Activated T-helper 1 cell treated with Interleukin-2 at 50 U/mL for 16 hours (primary cell): ENCODE measurements at regions not wholly inside any gene's neighbourhood (a gene's known extent, or its start where the extent isn't known, plus 50 kb on each side); places are given as distances from the start of the nearest gene placed in this dataset.
"Not testable (repeated sequence)": the region's sequence is repeated elsewhere in the genome, so short reads cannot be mapped to it uniquely, and the experiment has no call there.

Experiments
- DNase-seq: peaks from one replicate; pipeline ENCODE4 v3.0.0-alpha.2; 2020; ENCODE audit warnings: low read depth

- DNase-seq, result no peak
These were observed 96.5 kb upstream of the UBE2E2 start for GRCh38 chr3:23106666-23107065.

- DNase-seq, result no peak
These were observed 95.9 kb upstream of the UBE2E2 start for GRCh38 chr3:23107221-23107620.

GRCh38 chr3:23108451-23109057 lies 94.6 kb upstream of the UBE2E2 start:
- DNase-seq, result no peak

DNA sequence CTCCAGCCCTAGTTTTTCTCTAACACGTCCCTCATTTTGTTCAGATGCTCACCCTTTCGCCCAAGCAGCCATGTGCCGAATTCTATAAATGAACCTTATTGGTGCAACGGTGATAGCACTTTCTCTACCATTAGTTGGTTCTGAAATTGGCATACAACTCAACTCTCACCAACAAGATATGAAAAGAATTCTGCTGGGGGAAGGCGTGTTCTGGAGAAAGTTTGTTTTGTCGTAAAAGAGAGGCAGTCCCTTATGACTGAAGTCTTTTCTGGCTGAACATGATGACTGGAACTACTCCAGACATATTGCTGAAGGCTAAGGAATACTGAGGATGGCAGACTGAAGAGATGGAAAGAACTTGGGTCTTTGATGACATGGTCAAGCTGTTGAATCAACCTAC lies 91.8 kb upstream of the UBE2E2 start:
- DNase-seq, result no peak

GRCh38 chr3:23111797-23112196 lies 91.3 kb upstream of the UBE2E2 start:
- DNase-seq, result no peak

DNA sequence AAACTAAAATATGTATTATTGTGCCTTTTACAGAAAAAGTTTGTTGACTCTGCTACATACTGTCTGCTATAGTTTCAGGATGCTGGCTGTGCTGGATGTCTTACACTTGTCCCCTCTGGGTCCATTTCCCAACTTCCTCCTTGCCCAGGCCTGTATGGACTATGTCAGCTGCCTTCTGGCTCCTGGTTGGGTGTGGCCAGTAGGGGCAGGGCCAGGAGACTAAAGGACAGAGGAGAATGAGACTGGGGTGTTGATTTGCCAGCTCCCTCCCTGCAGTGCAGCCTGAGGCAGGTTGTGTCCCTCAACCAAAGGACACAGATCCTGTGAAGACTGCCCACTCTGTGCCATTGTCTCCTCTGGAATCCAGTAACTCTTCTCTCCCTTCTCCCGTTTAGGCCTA lies 90.6 kb upstream of the UBE2E2 start:
- no peak for DNase-seq

- DNase-seq, result no peak
These were observed 89.5 kb upstream of the UBE2E2 start for GRCh38 chr3:23113455-23114171.

DNA sequence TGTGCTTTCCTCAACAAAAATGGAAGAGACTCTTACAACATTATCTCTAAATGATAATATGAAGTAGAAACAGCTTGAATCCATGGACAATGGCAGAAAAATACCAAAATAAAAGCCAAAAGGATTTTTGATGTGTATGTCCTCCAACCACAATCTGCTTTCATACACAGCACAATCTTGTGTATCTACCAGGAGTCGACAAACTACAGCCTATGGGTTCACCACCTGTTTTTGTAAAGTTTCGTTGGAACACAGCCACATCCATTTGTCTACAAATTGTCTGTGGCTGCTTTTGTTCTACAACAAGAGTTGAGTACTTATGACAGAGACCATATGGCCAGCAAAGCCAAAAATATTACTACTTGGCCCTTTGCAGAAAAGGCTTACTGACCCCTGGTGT lies 88.7 kb upstream of the UBE2E2 start:
- no peak for DNase-seq

DNA sequence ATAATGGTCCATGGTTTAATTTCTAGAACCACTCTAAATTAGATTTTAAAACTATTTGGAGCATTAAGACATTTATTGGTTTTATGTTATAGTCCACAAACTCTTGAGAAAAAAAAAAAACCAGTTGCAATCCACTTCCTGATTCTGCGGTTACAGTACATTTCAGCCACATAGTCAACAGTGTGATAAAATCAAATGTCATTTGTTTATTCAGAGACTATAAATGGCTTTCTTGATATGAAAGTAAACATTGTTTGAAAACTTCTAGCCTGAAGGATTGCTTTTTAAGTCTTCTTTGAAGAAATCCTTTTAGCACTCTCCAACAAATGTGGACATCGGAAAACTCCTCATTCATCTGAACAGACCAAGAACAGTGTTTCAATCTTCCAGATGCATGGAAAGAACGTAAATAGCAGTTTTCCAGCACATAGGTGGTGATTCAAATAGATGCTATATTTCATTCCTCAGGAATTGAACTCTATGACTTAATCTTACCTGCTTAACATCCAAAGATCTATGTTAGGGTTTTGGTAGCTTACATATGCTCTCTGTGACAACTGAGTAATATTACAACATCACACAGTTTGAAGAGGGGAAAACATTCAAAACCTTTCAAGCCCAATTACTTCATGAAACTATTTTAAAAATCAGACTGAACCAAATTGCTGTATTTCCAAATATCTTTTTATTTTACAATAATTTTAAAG lies 87.8 kb upstream of the UBE2E2 start:
- DNase-seq, result no peak

- DNase-seq, result no peak
These were observed 86.9 kb upstream of the UBE2E2 start for GRCh38 chr3:23116081-23116837.

DNA sequence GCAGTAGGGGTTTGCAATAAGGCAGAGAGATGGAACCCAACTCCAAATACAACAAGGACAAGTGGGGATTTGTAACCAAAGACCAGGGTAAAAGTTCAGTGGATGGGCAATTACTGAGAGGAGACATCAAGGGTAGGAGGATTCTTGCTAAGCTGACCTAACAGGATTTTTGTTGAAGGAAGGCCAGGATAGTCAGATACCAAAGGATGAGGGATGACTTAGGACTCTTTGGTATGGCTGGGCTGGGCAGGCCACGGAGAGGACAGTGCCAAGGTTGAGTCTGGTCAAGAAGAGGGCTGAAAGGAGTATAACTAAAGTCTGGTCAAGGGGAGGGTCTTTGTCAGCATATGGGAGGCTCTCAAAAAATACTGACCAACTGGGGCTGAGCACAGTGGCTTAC lies 85.3 kb upstream of the UBE2E2 start:
- DNase-seq, result no peak

GRCh38 chr3:23127196-23127595 lies 75.9 kb upstream of the UBE2E2 start:
- DNase-seq, result no peak

DNA sequence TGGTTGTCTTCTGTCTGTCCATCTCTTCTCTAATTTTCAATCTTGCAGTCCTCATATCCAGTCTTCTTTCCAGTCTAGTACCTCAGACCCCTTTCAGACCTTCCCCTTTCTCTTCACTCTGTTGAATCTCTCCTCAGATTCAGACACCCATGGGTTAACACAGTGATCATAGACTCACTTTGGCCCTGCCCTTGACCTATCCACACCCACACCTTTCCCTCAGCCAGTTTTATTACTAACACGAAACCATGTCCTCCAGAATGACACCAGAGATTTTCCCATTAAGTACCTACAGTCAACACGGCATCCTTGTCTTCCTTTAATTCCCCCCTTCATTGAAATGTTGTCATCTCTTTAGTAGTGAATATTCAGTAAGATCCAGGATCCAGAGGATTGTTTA lies 74.5 kb upstream of the UBE2E2 start:
- DNase-seq, result no peak

DNA sequence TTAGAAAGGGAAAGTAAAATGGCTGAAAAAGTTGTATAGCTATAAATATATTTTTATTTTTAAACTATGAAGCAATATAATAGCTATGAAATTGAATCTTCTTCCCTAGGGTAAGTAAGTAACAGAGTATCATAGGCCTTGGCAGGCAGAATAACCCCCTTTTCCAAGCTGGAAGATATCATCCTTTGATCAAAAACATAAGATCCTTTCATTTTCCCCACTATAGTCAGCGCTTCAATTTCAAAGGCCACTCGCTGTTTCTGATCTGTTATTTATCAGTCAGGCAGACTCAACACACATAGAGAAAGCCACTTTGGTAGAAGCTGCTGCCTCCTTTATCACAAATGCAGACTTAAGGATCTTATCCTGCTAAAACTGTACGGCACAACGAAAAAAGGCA lies 74.0 kb upstream of the UBE2E2 start:
- no peak for DNase-seq

DNA sequence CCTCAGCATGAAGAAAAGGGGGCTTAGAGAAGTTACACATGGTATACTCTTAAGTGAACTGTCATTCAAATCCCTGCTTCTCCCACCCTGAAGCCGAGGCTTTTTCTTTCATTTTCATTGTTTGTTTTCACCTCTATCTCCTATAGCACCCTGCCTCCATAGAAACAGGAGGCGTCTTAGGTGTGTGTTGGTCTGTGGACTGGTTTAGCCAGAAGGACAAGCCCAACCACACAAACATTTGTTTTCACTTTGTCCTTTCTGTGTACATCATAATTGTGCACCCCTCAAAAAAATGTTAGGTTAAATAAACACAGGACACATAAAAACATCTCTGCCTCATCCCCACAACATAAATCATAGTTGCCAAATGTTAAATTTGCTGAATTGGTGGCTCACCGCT lies 73.3 kb upstream of the UBE2E2 start:
- no peak for DNase-seq

- DNase-seq, result no peak
These were observed 72.7 kb upstream of the UBE2E2 start for GRCh38 chr3:23130406-23130805.

DNA sequence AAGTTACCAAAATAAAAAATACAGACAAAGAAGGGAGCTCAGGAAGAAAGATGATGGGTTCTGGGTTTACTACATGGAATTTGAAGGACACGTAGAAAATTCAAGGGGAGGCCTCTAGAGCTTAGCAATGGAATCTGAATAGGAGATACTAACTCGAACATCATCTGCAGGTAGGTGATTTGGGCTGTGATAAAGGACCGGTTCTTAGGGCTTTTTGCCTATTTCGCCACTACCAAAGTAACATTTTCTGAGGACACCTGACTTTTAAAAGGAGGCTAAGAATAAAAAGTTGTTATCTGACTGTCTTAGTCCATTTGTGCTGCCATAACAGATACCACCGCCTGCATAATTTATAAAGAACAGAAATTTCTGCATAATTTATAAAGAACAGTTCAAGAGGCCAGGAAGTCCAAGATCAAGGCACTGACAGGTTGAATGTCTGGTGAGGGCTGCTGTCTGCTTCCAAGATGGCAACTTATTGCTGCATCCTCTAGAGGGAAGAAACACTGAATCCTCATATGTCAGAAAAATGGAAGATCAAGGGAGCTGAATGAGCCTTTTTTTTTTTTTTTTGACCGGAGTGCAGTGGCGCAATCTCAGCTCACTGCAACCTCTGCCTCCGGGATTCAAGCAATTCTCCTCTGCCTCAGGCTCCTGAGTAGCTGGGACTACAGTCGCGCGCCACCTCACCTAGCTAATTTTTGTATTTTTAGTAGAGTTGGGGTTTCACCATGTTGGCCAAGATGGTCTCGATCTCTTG lies 67.9 kb upstream of the UBE2E2 start:
- no peak for DNase-seq

DNA sequence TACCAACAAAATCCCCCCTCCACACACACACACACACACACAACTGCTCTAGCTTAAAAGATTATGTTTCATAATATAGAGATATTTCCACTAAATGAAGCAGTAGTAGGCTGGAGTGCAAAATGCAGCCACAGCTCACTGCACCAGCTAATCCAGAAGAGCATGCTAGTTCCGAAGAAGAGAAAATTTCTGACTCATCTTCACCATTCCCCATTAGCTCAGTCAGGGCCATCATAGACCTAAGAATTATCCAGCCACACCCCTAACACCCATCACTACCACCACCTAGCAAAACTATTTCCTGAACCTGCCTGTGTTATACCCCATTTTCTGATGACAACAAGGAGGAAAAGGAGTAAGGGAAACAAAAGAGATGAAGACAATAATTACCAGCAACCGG lies 67.1 kb upstream of the UBE2E2 start:
- no peak for DNase-seq

- not testable (repeated sequence) for DNase-seq
These were observed 59.1 kb upstream of the UBE2E2 start for GRCh38 chr3:23144051-23144450.

DNA sequence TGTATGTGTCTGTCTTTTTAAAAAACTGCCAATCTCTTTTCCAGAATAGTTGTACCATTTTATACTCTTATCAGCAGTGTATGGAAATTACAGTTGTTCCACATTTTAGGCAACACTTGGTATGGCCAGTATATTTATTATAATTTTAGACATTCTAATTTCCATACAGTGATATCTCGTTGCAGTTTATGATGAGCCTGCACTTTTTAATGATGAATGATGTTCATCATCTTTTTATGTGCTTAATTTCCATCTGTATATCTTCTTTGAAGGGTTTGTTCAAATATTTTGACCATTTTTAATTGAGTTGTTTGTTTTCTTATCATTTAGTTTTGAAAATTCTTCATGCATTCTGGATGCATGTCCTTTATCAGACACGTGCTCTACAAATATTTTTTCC lies 57.0 kb upstream of the UBE2E2 start:
- DNase-seq, result no peak

GRCh38 chr3:23152989-23153388 lies 50.1 kb upstream of the UBE2E2 start:
- DNase-seq, result no peak
